Neutrophil (primary cell): ENCODE measurements at regions not wholly inside any gene's neighbourhood (a gene's known extent, or its start where the extent isn't known, plus 50 kb on each side); places are given as distances from the start of the nearest gene placed in this dataset.

Experiments used
- H3K27ac ChIP-seq: fragments of 200-600 bp; sonication (generic); 2 replicates; pipeline ENCODE4 v1.5.1; 2016; ENCODE audit warnings: mild to moderate bottlenecking, moderate library complexity
- H3K27me3 ChIP-seq: fragments of 200-600 bp; sonication (generic); 2 replicates; pipeline ENCODE4 v1.6.0; 2016; ENCODE audit warnings: mild to moderate bottlenecking
- H3K36me3 ChIP-seq: fragments of 200-600 bp; sonication (generic); 2 replicates; pipeline ENCODE4 v1.5.1; 2017
- H3K4me1 ChIP-seq, 2 experiments: fragments of 200-600 bp in 1 of 2; sonication (generic) in 1 of 2; 1 replicate in 1 of 2; 2 replicates in 1 of 2; pipeline versions ENCODE4 v1.5.1 to v1.6.1; 2013 to 2016; ENCODE audit warnings: low read depth in 1 of 2, low read length in 1 of 2, mild to moderate bottlenecking in 1 of 2, moderate library complexity in 1 of 2; ENCODE audit not compliant: control insufficient read depth in 1 of 2, insufficient read depth in 1 of 2
- H3K4me3 ChIP-seq, 2 experiments: fragments of 200-600 bp in 1 of 2; sonication (generic) in 1 of 2; 1 replicate in 1 of 2; 2 replicates in 1 of 2; pipeline ENCODE4 v1.5.1; 2013 to 2016; ENCODE audit warnings: low read depth in 1 of 2, low read length in 1 of 2, mild to moderate bottlenecking in 1 of 2, moderate library complexity in 1 of 2
- H3K9me3 ChIP-seq: fragments of 200-600 bp; sonication (generic); 2 replicates; pipeline ENCODE4 v1.5.1; 2016
- CTCF ChIP-seq: fragments of 200-600 bp; sonication (generic); IDR thresholded peaks from 2 replicates; pipeline ENCODE4 v1.5.1; 2016; ENCODE audit warnings: antibody characterized with exemption

GRCh38 chr16:35239561-35239960 is 1780.1 kb downstream of the TP53TG3F start:
- no peak for TF ChIP-seq CTCF
- Histone ChIP-seq H3K27me3 (no peaks in the 10 kb centered on the region), H3K27ac (no peak overlapping the region), H3K4me3 (no peak overlapping the region), H3K36me3 (no peaks in the 10 kb centered on the region), H3K4me1 (no peaks in the 10 kb centered on the region), H3K9me3 (no peaks in the 10 kb centered on the region)

DNA sequence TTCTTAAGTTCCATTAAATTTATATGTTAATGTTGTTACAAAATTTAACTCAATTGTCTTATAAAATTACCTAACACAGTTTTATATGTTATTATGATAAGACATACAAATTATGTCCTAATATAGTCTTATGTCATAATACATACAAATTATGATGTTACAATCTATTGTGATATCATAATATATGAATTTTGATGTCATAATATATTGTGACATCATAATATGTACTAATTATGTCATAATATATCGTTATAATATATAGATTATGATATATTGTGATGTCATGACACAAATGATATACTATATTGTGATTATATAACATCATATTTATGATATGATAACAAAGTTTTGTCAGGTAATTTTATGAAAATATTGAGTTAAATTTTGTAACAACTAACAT is 1789.6 kb downstream of the TP53TG3F start:
- Histone ChIP-seq H3K9me3 (no peaks in the 10 kb centered on the region), H3K27me3 (no peaks in the 10 kb centered on the region), H3K27ac (no peak overlapping the region), H3K4me3 (no peak overlapping the region), H3K4me1 (no peaks in the 10 kb centered on the region), H3K36me3 (no peaks in the 10 kb centered on the region)
- no peak for TF ChIP-seq CTCF

GRCh38 chr16:35252356-35252936 is 1793.0 kb downstream of the TP53TG3F start:
- Histone ChIP-seq H3K27me3 (no peaks in the 10 kb centered on the region), H3K27ac (no peak overlapping the region), H3K4me1 (no peaks in the 10 kb centered on the region), H3K9me3 (no peaks in the 10 kb centered on the region), H3K4me3 (no peak overlapping the region), H3K36me3 (no peaks in the 10 kb centered on the region)
- no peak for TF ChIP-seq CTCF

DNA sequence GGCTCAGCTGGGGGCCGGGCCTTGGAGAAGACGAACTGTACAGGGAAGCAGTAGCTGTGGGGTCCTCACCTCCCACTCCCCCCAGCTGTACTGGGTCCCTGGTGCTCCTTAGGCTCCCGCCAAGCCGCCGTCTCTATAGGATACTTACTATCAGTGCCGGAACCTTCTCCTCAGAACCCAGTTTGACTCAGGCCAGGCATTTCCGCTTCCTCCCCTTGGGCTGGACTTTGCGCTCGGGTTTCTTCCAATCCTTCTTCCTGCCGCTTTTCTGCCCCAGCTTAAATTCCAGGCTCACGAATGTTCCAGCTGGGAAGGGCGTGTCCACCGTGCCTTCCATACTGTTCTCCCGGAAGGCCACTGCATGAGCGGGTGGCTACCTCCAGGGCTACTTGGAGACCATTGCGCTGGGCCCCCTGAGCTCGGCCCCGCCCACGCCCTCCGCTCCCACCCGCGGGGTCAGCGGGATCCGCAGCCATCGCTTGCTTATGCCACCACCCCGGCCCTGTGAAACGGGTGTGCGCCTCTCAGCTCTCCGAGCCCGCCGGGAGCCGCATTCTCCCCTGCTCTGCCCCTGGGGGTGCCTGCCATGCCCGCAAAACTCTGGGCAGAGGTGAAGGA is 1795.9 kb downstream of the TP53TG3F start:
- H3K4me1 ChIP-seq: no peaks in the 10 kb centered on the region
- H3K9me3 ChIP-seq: no peaks in the 10 kb centered on the region
- TF ChIP-seq CTCF: no peak
- H3K27me3 ChIP-seq: no peaks in the 10 kb centered on the region
- no peak overlapping the region for H3K27ac ChIP-seq
- H3K36me3 ChIP-seq: no peaks in the 10 kb centered on the region
- H3K4me3 ChIP-seq: no peak overlapping the region

GRCh38 chr16:35255816-35256215 is 1796.4 kb downstream of the TP53TG3F start:
- Histone ChIP-seq H3K4me3 (no peak overlapping the region), H3K27ac (no peak overlapping the region), H3K27me3 (no peaks in the 10 kb centered on the region), H3K9me3 (no peaks in the 10 kb centered on the region), H3K4me1 (no peaks in the 10 kb centered on the region), H3K36me3 (no peaks in the 10 kb centered on the region)
- TF ChIP-seq CTCF: no peak
